ENCODE measurements at regions not wholly inside any gene's neighbourhood (a gene's known extent, or its start where the extent isn't known, plus 50 kb on each side); places are given as distances from the start of the nearest gene placed in this dataset.

DNA sequence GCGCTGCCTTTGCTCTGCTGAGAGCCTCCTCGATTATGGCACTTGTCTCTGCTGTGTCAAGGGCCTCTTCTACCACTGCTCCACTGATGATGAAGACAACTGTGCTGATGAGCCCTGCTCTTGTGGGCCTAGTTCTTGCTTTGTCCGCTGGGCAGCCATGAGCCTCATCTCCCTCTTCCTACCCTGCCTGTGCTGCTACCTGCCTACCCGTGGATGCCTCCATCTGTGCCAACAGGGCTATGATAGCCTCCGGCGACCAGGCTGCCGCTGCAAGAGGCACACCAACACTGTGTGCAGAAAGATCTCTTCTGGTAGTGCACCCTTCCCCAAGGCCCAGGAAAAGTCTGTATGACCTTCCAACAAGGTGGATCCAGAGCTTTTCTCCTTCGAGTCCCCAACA lies 106.8 kb upstream of the VAMP7 start:
- Mint-ChIP-seq H3K4me3 (ENCODE audit: low read depth, unreplicated experiment) (no peak overlapping the region), H3K27me3 (ENCODE audit: unreplicated experiment) (no peaks in the 10 kb centered on the region), H3K9me3 (ENCODE audit: low read depth, unreplicated experiment) (no peaks in the 10 kb centered on the region), H3K27ac (ENCODE audit: unreplicated experiment) (no peak overlapping the region), H3K4me1 (ENCODE audit: low read depth, unreplicated experiment) (no peaks in the 10 kb centered on the region), H3K36me3 (ENCODE audit: insufficient read depth, unreplicated experiment) (no peaks in the 10 kb centered on the region)
- intact Hi-C loops (cut with micrococcal nuclease; ENCODE audit: unreplicated experiment) = no loop called here
- no peak for DNase-seq
- no TSS peak for BruUV-seq (replicated peaks)
- TF ChIP-seq, protein P1, sequence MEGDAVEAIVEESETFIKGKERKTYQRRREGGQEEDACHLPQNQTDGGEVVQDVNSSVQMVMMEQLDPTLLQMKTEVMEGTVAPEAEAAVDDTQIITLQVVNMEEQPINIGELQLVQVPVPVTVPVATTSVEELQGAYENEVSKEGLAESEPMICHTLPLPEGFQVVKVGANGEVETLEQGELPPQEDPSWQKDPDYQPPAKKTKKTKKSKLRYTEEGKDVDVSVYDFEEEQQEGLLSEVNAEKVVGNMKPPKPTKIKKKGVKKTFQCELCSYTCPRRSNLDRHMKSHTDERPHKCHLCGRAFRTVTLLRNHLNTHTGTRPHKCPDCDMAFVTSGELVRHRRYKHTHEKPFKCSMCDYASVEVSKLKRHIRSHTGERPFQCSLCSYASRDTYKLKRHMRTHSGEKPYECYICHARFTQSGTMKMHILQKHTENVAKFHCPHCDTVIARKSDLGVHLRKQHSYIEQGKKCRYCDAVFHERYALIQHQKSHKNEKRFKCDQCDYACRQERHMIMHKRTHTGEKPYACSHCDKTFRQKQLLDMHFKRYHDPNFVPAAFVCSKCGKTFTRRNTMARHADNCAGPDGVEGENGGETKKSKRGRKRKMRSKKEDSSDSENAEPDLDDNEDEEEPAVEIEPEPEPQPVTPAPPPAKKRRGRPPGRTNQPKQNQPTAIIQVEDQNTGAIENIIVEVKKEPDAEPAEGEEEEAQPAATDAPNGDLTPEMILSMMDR (IDR thresholded peaks at IDR 0.05; ENCODE audit: unreplicated experiment) = no peak
- CTCF ChIA-PET = no interaction called here

DNA sequence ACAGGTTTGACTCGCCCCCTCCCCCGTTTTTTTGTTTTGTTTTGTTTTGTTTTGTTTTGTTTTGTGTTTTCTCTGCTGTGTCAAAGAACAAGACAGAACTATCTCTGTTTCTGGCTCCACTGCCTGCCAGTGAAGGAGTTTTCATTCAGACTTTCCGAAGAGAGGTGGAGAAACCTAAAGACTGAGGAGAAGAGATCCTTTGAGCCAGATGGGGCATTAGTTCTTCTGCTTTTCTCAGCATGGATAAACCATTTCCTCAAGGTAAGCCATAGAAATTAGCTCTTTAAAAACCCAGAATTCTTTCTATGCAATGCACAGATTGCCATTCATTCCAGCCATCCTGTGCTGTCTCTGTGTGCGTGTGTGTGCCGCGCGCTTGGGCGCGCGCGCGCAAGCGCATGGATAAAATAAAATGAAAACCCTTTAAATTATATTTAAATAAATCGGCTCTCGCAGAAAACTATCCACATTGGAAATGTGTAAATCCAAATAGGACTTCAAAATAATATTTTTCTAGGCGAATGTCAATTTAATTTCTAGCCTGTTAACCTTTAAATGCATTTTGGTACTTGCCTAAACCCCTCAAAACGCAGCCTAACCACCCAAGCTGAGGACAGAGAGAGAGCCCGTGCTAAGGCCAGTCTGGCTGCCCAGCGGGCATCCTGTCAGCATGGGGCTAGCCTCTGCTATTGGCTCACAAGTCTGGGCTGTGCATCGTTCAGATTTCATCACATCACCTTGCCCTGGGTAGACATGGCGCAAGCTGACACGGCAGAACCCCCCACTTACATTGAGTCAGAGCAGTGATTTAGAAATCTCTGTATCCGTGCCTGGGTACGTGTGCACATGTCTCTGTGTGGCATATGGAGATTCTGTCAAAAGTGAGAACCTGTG lies 113.0 kb upstream of the VAMP7 start:
- no peaks in the 10 kb centered on the region for H3K27me3 Mint-ChIP-seq (ENCODE audit: unreplicated experiment)
- no peaks in the 10 kb centered on the region for H3K9me3 Mint-ChIP-seq (ENCODE audit: low read depth, unreplicated experiment)
- no peaks in the 10 kb centered on the region for H3K4me1 Mint-ChIP-seq (ENCODE audit: low read depth, unreplicated experiment)
- CTCF ChIA-PET = no interaction called here
- peak overlapping the region; percentile 73 for H3K4me3 Mint-ChIP-seq (ENCODE audit: low read depth, unreplicated experiment)
- intact Hi-C loops (cut with micrococcal nuclease; ENCODE audit: unreplicated experiment) = no loop called here
- TF ChIP-seq, protein P1 (IDR thresholded peaks at IDR 0.05; ENCODE audit: unreplicated experiment) = no peak
- H3K36me3 Mint-ChIP-seq (ENCODE audit: insufficient read depth, unreplicated experiment) = peaks cover 11% of the 10 kb centered on the region
- no peak overlapping the region for H3K27ac Mint-ChIP-seq (ENCODE audit: unreplicated experiment)
- DNase-seq = no peak
- BruUV-seq (replicated peaks) = no TSS peak

DNA sequence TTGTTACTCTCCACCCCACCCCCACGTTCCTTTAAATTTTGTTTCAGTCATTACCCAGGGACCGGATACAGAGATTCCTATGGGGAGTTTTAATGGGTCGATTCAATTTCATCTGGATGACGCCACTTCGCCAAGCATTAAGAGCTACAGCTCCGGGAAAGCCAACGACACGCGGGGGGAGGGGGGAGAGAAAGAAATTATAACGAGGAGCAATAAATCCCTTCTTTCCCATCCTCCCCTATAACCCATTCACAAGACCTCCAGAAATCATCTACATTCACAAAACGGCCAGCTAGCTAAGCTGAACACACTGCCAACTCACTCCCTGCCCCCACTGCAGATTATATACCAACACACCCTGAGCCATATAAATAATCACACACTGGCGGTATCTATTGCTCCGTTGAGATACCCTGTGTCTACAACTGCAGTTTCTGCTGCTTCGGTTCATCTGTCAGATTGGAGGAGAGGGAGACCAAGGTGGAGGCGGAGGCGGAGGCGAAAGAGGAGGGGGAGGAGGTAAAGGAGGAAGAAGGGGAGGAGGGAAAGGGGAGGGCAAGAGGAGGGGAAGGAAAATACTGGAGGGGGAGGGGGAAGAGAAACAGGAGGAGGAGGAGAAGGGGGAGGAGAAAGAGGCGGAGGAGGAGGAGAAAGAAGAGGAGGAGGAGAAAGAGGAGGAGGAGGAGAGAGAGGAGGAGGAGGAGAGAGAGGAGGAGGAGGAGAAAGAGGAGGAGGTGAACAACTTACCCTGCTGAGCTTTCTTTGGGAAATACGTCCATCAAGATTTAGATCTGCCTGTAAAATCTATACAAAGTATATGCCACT lies 113.9 kb upstream of the VAMP7 start:
- BruUV-seq (replicated peaks) = TSS peak; percentile 33
- peak overlapping the region; percentile 73 for H3K4me3 Mint-ChIP-seq (ENCODE audit: low read depth, unreplicated experiment)
- DNase-seq = peak; percentile 63
- peaks cover 11% of the 10 kb centered on the region for H3K36me3 Mint-ChIP-seq (ENCODE audit: insufficient read depth, unreplicated experiment)
- H3K4me1 Mint-ChIP-seq (ENCODE audit: low read depth, unreplicated experiment) = no peaks in the 10 kb centered on the region
- H3K9me3 Mint-ChIP-seq (ENCODE audit: low read depth, unreplicated experiment) = no peaks in the 10 kb centered on the region
- no peaks in the 10 kb centered on the region for H3K27me3 Mint-ChIP-seq (ENCODE audit: unreplicated experiment)
- TF ChIP-seq, protein P1 (IDR thresholded peaks at IDR 0.05; ENCODE audit: unreplicated experiment) = no peak
- intact Hi-C loops (cut with micrococcal nuclease; ENCODE audit: unreplicated experiment) = no loop called here
- CTCF ChIA-PET = no interaction called here
- peak overlapping the region; percentile 27 for H3K27ac Mint-ChIP-seq (ENCODE audit: unreplicated experiment)

DNA sequence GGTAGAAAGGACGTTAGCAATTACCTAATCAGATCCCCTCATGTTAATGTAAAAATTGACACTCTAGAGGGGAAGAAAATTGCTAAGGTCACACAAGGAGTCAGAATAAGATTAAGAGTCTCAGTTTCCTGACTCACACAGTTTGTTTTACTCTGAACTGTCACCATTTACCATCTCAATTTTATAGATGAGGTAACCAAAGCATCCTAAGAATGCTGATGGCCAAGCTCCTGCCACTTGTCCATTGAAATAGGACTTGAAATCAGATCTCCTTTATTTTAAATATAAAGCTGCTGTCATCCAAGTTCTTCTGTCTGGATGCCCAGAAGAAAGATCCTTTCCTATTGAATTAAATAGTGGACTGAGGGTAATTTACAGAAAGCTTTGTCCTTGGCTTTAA lies 114.8 kb upstream of the VAMP7 start:
- no TSS peak for BruUV-seq (replicated peaks)
- TF ChIP-seq, protein P1 (IDR thresholded peaks at IDR 0.05; ENCODE audit: unreplicated experiment) = no peak
- no peaks in the 10 kb centered on the region for H3K4me1 Mint-ChIP-seq (ENCODE audit: low read depth, unreplicated experiment)
- peaks cover 11% of the 10 kb centered on the region for H3K36me3 Mint-ChIP-seq (ENCODE audit: insufficient read depth, unreplicated experiment)
- no peaks in the 10 kb centered on the region for H3K27me3 Mint-ChIP-seq (ENCODE audit: unreplicated experiment)
- CTCF ChIA-PET = no interaction called here
- H3K27ac Mint-ChIP-seq (ENCODE audit: unreplicated experiment) = no peak overlapping the region
- H3K4me3 Mint-ChIP-seq (ENCODE audit: low read depth, unreplicated experiment) = peak overlapping the region; percentile 73
- no peaks in the 10 kb centered on the region for H3K9me3 Mint-ChIP-seq (ENCODE audit: low read depth, unreplicated experiment)
- no peak for DNase-seq
- intact Hi-C loops (cut with micrococcal nuclease; ENCODE audit: unreplicated experiment) = no loop called here
